GM06990 (cell line): ENCODE measurements at regions not wholly inside any gene's neighbourhood (a gene's known extent, or its start where the extent isn't known, plus 50 kb on each side); places are given as distances from the start of the nearest gene placed in this dataset.
"Not testable (repeated sequence)": the region's sequence is repeated elsewhere in the genome, so short reads cannot be mapped to it uniquely, and the experiment has no call there.

Experiments
- DNase-seq: peaks from one replicate; pipeline ENCODE4 v3.0.0-alpha.2; 2011; ENCODE audit not compliant: insufficient read length; ENCODE audit errors: extremely low read depth
- H3K27me3 ChIP-seq: replicated peaks from 2 replicates; pipeline ENCODE4 v1.6.0; 2011; ENCODE audit warnings: low read length; ENCODE audit not compliant: control insufficient read depth, insufficient read depth
- H3K36me3 ChIP-seq: 2 replicates; pipeline ENCODE4 v1.5.1; 2011; ENCODE audit warnings: low read length; ENCODE audit not compliant: control insufficient read depth, insufficient read depth
- H3K4me3 ChIP-seq: replicated peaks from 2 replicates; pipeline ENCODE4 v1.5.1; 2011; ENCODE audit warnings: low read depth, mild to moderate bottlenecking, control low read depth, low read length
- TF ChIP-seq, protein P1 (sequence below): IDR thresholded peaks from 2 replicates; pipeline ENCODE4 v1.5.1; 2011; ENCODE audit warnings: low read length, control low read depth, mild to moderate bottlenecking, inconsistent platforms; ENCODE audit not compliant: insufficient read depth, poor library complexity, severe bottlenecking

DNA sequence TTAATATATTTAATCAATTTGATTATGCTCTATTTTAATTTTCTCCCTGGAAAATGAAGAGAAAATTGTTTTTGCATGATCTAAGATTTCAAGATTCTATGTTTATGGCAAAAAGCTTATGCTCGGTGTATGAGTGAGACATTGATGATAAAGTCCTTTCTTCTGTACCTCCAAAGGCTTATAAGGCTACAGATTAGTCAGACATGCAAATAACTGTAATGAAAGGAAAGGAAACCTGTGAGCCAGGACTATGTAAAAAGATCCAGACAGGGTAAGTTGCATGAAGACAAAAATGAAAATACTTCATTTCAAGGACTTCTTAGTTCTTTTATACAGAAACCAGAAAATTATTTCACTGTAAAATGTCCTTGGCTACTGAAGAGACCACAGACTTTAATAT, 52.2 kb upstream of the EDIL3 start:
- TF ChIP-seq, protein P1, sequence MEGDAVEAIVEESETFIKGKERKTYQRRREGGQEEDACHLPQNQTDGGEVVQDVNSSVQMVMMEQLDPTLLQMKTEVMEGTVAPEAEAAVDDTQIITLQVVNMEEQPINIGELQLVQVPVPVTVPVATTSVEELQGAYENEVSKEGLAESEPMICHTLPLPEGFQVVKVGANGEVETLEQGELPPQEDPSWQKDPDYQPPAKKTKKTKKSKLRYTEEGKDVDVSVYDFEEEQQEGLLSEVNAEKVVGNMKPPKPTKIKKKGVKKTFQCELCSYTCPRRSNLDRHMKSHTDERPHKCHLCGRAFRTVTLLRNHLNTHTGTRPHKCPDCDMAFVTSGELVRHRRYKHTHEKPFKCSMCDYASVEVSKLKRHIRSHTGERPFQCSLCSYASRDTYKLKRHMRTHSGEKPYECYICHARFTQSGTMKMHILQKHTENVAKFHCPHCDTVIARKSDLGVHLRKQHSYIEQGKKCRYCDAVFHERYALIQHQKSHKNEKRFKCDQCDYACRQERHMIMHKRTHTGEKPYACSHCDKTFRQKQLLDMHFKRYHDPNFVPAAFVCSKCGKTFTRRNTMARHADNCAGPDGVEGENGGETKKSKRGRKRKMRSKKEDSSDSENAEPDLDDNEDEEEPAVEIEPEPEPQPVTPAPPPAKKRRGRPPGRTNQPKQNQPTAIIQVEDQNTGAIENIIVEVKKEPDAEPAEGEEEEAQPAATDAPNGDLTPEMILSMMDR, result no peak
- no peak overlapping the region for H3K4me3 ChIP-seq
- DNase-seq, result no peak
- no peaks in the 10 kb centered on the region for H3K36me3 ChIP-seq
- no peaks in the 10 kb centered on the region for H3K27me3 ChIP-seq

DNA sequence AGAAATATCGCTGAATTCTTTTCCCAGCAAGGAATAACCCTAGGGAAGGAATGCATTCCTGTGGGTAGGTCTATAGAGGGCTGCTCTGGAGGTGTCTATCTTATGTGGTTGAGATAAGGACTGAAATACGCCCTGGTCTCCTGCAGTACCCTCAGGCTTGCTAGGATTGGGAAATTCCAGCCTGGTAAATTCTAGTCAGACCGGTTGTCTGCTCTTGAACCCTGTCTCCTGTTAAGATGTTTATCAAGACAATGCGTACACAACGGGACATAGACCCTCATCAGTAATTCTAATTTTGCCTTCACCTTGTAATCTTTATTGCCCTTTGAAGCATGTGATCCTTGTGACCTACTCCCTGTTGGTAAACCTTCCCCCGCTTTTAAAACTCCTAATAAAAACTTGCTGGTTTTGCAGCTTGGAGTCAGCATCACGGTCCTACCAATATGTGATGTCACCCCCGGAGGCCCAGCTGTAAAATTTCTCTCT, 51.2 kb upstream of the EDIL3 start:
- not testable (repeated sequence) for H3K4me3 ChIP-seq, H3K36me3 ChIP-seq, DNase-seq, H3K27me3 ChIP-seq
